GM19043 (cell line): ENCODE measurements at regions not wholly inside any gene's neighbourhood (a gene's known extent, or its start where the extent isn't known, plus 50 kb on each side); places are given as distances from the start of the nearest gene placed in this dataset.

Experiments used
- ATAC-seq: cut with Tn5 transposase; IDR thresholded peaks from one replicate; pipeline ENCODE4 v1.9.1; 2021; ENCODE audit warnings: low read depth; ENCODE audit not compliant: unreplicated experiment

DNA sequence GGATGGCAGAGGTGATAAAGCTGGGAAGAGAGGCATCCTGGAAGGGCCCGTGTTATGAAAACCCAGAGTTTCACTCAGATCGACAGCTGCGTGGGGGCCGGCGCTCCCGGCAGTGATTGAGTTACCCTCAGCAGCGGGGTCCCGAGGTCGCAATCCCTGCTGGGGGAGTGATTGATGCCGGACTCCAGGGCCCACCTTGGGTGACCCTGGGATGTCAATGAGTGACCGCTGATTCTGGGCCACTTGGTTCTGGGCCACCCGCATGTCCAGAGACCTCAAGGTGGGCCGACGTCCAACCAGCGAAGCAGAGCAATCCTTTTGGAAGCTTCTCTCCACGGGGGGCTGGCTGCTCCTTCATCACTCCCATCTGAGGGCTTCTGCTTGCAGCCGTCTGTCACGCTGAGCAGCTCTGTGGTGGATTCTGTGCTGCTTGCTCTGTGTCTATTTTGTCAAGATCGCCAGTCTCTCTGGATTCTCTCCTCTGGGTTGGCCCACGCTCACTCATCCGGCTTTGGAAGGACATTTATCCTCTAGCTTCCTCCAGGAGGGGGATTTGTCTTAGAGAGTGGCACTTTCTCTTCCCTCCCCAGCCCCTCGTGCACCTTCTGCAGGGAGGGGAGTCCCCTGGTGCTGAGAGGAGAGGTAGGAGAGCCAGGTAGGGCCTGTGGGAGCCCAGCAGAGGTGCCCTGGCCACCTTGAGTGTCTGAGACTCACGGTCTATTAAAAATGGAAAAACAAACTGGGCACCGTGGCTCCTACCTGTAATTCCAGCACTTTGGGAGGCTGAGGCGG, 110.9 kb upstream of the C1orf174 start:
- no peak for ATAC-seq

DNA sequence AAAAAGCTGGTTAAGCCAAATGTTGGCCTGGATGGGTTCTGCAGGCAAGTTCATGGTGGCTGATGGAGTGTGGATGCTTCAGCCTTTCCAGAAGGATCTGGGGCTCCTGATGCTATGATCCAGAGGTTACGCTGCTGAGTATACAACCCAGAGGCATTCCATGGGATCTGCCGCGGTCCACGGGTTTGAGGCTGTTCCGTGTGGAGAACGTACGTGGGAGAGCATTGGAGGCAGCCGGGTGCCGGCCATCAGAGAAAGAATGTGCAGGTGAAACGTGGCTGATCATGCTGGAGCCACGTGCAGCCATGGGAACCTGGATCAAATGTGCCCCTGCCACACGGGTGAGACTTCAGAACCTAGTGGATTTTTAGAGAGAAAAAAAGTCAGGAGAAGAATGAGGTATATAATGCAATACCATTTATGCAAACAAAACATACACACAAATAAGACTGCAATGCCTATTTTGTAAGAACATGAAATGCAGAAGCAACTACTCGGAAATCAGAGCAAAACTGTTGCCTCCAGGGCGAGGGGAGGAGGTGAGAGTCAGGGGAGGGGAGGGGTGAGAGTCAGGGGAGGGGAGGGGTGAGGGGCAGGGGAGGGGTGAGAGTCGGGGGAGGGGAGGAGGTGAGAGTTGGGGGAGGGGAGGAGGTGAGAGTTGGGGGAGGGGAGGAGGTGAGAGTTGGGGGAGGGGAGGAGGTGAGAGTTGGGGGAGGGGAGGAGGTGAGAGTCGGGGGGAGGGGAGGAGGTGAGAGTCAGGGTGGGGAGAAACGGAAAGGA, 116.5 kb upstream of the C1orf174 start:
- no peak for ATAC-seq

DNA sequence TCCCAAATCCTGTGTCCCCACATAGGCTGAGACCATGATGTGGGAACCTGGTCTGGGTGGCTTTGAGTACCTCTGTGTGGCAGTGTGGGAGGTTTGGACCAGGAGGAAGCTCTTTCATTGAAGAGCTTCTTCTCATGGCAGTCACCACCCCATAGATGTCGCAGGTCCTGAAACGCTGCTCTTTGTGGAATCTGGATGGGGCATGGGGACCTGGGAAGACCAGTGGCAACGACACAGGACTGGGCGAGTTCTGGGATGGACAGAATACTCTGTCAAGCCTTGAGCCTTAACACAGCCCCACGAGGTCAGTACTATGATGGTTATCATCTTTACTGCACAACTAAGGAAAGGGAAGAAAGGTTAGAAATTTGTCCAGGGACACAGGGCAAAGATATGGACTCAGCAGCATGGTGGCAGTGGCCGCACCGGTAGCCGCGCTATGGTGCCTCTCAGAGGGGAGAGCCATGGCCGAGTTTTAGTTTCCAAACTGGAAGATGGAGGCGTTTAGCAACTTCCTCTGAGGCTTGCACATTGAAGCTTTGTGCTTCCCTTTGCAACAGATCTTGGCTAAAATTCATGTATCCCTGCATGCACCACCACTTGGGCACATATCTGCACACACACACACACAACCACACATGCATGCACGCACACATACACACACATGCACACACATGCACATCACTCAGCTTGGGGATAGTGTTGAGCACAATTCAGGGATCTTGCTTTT, 117.7 kb upstream of the C1orf174 start:
- ATAC-seq, result no peak

DNA sequence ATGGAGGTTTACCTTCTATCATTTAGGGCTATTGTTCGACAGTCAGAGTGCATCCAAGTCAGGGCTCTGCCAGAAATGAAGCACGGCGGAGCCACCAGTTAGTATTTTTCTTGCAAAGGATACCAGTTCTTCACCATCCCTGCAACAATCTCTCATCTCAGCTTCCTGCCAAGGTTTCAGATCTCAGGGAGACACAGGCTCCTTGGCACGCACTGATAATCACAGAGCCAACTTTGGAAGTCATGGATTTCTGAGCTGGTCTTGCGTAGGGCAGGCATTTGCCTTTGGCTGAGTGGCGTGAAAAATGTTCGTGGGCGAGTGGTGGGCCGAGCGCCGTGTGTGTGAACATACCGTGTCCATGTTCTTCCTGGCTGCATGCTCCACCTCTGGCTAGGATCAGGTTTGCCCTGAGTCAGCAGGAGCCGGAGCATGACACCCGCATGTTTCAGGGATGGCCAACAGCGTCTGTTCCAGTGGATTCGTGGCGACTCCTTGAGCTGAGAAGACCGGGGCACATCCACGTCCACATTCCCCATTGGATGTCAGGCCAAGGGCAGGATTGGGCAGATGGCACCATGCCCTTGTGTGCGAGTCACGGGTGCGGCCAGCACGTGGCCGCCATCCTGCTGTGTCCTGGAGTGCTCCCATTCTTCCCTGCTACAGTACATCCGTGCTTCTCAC, 118.5 kb upstream of the C1orf174 start:
- ATAC-seq, result no peak

DNA sequence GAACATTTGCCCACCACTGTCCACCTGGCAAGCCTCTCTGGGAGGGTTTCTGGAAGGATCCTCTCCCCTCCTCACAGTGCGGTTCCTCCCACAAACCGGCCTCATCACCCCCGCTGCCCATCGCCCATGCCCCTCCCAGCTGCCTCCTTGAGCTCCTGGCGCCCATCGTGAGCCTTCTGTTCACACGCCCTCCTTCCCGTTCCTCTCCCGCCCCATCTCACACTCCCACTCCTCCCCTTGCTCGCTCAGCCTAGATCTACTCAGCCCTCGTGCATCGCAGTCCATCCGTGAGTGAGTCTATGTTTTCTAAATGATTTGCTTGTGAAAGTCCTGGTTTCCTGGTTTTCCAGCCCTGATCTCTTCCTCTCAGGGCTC, 119.1 kb upstream of the C1orf174 start:
- no peak for ATAC-seq

DNA sequence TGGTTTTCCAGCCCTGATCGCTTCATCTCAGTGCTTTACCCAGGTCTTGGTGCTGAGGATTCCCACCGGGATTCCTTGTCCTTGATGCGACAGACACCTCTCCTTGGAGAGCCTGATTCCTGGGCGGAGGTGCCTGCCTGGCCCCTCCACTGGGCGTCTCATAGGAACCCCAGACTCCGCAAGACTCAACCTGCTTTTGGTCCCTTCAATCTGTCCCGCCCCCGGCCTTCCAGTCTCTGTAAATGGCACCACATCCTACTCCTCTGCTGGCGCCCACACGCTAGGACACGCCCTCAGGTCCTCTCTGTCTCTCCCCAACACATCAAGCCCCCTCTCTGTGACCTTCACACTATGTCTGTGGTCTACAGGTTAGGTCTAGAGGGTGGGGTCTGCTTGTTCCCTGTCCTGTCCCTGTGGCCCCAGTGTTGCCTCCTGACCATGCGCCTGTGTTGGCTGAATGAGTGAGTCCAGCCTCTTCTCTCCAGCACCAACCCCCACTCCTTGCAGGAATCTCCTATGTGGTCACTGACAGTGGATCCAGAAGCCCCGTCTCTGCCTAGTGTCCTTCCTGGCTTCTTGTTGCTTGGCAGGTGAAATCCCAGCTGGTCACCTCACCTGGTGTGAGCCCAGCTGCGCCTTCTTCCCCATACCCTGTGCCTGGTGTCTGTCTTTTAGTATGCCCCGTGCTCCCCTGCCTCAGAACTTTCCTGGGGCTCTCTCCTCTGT, 119.7 kb upstream of the C1orf174 start:
- no peak for ATAC-seq

DNA sequence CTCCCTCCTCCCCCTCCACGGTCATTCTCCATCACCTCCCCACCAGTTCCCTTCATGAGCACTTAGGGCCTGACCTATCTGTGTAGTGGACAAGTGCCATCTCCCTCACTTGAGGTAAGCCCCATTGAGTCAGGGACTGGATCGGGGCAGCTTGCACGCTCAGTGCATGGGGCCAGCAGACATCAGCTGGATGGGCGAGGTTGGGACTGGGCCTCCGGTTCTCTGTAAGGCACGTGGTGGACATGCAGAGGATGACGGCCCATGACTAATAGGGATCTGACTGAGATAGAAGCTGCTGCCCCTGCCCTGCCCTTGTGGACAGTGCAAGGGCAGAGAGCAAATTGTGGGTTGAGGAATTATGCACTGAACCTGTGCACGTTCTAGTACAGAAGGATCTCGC, 120.4 kb upstream of the C1orf174 start:
- ATAC-seq, result no peak

DNA sequence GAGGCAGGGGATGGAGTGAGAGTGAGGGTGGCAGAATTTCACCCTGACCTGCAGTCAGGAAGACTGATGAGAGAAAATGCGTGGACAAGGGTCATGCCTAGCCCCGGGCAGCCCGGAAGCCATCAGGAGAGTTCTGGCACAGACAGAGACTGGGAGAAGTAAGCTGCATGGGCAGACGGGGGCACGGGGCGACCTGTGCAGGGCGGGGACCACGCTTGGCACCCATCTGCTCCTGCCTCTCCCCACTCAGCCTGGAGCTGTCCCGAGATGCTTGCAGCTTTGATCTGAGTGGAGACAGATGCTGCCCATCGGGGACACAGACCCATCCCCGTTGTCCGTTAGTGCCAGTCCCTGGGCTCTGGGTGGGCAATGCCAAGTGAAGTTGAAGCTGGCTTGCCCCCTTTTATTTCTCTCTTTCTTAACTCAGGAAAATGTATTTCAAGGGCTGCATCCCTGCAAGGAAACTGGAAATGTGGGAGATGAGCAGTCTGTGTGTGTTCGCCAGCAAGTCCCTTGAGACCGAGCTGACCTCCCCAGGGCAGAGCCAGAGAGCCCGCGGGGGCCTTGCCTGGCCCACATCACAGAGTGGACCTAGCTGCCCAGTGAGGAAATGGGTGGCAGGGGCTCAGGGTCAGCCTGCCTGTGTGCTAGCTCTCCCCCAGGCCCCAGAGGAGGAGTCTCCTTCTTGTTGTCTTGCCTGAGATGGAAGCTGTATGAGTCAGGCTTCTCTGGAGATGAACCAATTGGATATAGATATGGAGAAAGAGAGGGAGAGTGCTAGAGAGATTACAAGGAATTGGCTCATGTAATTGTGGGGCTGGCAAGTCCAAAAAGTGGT, 121.3 kb upstream of the C1orf174 start:
- no peak for ATAC-seq

DNA sequence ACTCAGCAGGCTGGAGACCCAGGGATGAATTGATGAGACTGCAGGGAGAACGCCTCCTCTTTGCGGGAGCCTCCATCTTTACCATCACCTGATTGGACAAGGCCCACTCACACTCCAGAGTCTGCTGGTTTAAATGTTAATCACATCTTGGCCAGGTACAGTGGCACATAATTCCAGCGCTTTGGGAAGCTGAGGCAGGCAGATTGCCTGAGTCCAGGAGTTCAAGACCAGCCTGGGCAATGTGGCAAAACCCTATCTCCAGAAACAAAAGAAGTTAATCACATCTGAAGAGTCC, 121.8 kb upstream of the C1orf174 start:
- ATAC-seq, result no peak

DNA sequence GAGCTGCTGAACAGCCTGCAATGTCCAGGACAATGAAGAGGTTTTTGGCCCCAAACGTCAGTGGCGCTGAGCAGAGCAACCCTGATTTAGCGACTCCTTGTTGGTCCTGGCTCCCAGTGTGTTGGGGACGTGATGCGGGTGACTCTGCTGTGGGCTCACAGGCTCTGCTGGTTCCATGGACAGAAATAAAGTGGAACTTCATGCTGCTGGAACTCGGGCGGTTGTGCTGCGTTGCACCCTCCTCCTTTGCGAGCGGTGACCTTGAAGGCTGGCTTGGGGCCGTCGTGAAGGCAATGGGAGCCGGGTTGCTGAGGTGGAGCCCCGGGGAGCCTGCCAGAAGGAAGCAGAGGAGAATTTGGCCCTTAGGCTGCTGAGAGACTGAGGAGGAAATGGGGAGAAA, 122.6 kb upstream of the C1orf174 start:
- ATAC-seq, result no peak

DNA sequence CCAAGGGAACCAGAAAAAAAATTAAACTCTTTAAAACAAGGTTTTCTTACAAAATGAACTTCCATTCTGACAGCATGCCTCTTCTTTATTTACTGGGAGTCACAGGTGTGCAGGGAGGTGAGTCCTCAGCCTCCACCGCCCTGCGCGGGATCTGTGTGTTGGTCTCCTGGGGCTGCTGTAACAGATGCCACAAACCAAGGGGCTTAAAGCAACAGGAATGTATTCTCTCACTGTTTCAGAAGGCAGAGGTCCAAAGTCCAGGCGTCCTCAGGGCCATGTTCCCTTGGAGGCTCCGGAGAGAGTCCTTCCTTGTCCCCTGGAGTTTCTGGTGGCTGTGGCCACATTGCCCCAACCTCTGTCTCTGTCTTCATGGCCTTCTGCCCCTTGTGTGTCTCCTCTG, 123.6 kb upstream of the C1orf174 start:
- no peak for ATAC-seq

DNA sequence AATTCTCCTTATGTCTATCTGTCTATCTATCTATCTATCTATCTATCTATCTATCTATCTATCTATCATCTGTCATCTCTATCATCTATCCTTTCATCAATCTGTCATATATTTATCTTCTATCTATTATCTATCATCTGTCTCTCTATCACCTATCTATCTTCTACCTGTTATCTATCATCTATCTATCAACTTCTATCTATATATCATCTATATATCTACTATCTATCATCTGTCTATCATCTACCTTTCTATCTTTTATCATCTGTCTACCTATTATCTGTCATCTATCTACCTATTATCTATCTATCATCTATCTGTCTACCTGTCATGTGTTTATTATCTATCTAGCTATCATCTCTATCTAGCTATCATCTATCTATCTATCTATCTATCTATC, 124.7 kb upstream of the C1orf174 start:
- no peak for ATAC-seq

DNA sequence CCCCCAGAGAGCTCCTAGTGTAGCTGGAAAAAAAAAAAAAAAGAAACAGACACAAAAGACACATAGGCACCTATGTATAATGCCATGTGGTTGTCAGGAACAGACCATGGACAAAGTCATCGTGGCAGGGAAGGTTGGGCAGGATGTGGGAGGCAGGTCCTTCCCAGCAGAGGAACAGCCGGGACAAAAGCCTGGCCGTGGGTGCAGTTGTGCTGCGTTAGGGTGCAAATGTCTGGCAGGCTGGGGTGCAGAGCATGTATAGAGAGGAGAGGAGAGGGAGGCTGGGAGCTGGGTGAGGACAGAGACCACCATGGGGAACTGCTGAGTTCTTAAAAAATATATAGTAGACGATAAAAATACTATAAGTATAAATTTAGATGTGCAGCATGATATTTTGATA, 125.7 kb upstream of the C1orf174 start:
- no peak for ATAC-seq

DNA sequence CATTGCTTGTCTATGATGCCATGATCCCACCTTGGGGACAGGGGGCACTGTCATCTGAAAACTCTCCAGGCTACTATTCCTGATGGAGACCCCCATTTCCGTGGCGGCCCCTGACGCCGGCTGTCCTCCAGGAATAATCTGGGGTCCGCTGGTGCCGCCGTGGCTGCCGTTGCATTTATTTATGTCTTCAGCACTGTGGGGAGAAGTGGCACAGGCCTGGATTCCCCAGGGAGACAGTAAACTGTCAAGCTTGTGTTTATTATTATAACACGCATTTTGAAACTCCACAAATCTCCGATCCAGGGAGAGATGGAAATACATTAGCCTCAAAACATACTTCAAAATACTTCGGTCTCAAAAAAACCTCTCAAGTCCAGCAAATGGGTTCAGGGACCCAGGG, 126.9 kb upstream of the C1orf174 start:
- ATAC-seq, result no peak

DNA sequence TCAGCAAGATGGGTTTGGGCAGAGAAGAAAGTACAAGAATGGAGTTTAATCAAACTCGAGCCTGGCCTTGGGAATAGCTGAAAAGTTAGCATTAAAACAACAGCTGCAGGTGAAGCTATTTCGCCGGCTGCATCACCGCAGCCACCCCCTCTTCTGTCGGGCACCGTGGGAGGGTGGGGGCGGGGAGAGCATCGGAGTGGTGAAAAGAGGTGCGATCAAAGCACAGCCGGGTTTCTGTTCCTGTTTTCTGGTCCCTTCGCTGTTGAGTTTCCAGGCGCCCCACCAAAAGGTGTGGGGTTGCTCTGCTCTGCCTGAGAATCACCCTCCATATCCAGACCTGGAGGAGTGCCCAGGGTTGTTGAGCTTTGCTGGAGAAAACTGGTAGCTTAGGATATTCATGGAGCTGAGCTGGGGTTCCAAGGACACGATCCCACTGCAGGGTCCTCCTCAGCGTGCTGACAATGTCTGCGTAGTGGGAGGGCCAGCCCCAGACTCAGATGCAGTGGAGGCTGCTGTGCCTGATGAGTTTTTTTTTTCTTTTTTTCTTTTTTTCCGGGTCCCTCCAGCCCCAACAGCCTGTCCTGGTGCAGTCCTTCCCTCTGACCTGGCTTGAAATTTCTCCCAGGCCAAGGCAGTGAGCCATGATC, 127.5 kb upstream of the C1orf174 start:
- no peak for ATAC-seq

DNA sequence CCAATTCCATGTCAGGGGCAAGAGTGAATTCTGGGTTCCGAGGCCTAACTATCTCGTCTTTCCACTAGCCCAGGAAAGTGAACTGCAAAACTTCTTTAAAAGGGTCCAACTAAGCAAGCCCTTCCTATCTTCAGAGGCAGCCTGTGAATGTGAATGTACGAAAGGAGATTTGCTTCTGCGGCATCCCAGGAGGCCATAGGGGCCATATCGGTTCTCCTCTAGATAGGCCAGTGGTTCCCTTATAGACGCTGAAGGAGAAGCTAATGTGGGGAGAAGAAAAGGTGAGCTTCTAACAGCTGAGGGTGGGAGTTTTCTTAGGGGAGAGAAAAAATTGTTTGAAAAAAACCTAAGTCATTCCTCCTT, 128.0 kb upstream of the C1orf174 start:
- no peak for ATAC-seq

DNA sequence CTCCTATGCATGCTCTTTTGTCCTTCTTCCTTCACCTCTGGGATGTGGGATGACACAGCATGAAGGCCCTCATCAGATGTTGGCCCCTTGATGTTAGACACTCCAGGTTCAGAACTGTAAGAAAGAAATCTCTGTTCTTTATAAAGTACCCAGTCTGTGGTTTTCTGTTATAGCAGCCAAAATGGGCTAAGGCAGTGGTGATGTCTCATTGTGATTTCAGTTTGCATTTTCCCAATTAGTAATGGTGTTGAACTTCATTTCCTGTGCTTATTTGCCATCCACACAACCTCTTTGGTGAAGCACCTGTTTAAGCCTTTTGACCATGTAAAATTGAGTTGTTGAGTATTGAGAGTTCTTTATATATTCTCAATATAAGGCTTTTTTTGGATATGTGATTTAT, 129.3 kb upstream of the C1orf174 start:
- ATAC-seq, result no peak

DNA sequence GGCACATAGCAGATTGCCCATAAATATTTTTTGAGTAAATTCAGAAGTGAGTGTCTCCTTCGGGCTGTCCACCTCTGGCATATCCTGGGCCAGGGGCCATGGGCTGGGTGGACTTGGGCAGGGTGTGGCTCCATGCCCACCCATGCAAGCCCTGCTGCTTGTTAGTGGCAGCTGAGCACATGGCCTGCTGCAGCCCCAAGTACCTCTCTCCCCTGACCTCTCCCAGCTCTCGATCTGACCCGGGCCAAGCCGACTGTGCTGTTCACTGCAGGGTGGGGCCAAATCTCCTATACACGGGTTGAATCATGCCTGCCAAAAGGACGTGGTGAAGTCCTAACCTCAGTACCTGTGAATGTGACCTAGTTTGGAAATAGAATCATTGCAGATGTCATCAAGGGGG, 132.5 kb upstream of the C1orf174 start:
- ATAC-seq, result no peak

DNA sequence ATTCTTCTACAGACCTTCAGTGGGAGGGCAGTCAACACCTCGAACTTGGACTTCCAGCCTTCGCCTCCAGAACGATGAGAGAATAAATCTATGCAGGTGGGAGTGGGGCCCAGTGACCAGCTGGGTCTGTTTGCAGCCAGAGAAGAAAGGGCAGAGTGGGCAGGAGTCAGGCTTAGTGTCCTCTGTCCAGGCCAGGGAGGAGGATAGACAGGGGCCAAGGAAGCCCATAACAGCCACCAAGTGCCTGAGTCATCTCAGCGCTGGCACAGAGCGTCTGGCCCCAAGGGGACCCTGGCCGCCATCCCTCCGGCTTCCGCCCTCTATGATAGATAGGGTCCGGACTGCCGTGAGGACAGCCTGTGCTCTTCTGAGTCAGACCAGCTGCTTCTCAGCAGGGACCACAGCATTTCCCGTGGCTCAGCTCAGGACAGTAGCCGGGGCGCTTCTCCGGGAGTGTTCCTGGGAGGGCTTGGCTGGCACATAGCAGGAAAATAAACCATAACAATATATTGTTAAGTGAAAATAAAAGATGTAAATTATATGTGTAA, 133.1 kb upstream of the C1orf174 start:
- no peak for ATAC-seq
